Sciatic nerve (tissue), 2 donors: ENCODE measurements at regions not wholly inside any gene's neighbourhood (a gene's known extent, or its start where the extent isn't known, plus 50 kb on each side); places are given as distances from the start of the nearest gene placed in this dataset.
"Not testable (repeated sequence)": the region's sequence is repeated elsewhere in the genome, so short reads cannot be mapped to it uniquely, and the experiment has no call there.

ENCODE experiments used
- ATAC-seq: fragments of 200-7000 bp; cut with Tn5 transposase; one replicate; pipeline ENCODE4 v1.9.1; 2020; ENCODE audit warnings: mild to moderate bottlenecking, moderate library complexity
- DNase-seq: peaks from one replicate; pipeline ENCODE4 v3.0.0-alpha.2; 2020; ENCODE audit warnings: low spot score
- intact Hi-C: fragments of 100-400 bp; cut with DNase I; formaldehyde crosslinking; loops from one replicate; pipeline ENCODE4 v1.14.2; 2022
- donor health status: DM: no; HTN: no; CAD: no.
- donor health status: DM: no; HTN: no; CAD: no.

- intact Hi-C loops: no loop called here
- DNase-seq (no peak), ATAC-seq (no peak)
These were observed 228.2 kb downstream of the OPA1 start for GRCh38 chr3:193821151-193821668.

GRCh38 chr3:193822492-193823212 lies 229.6 kb downstream of the OPA1 start:
- intact Hi-C loops: no loop called here
- no peak for ATAC-seq

GRCh38 chr3:193823213-193823605 lies 230.2 kb downstream of the OPA1 start:
- DNase-seq, intact Hi-C loops, ATAC-seq: not testable (repeated sequence)

More at GRCh38 chr3:193822492-193823212, 229.6 kb downstream of the OPA1 start:
- DNase-seq: no peak

GRCh38 chr3:193824365-193824764 lies 231.4 kb downstream of the OPA1 start:
- DNase-seq (no peak), ATAC-seq (no peak)
- intact Hi-C loops: no loop called here

- intact Hi-C loops: no loop called here
- DNase-seq (no peak), ATAC-seq (peak; percentile 31)
These were observed 232.6 kb downstream of the OPA1 start for GRCh38 chr3:193825617-193826016.

- intact Hi-C loops: no loop called here
- DNase-seq (no peak), ATAC-seq (peak; percentile 72)
These were observed 233.3 kb downstream of the OPA1 start for GRCh38 chr3:193826159-193826795.

GRCh38 chr3:193827040-193827669 lies 234.1 kb downstream of the OPA1 start:
- no peak for ATAC-seq
- intact Hi-C loops: no loop called here
- DNase-seq: no peak

GRCh38 chr3:193827871-193828270 lies 234.9 kb downstream of the OPA1 start:
- ATAC-seq: no peak
- intact Hi-C loops: no loop called here
- no peak for DNase-seq

GRCh38 chr3:193828477-193828876 lies 235.5 kb downstream of the OPA1 start:
- intact Hi-C loops: no loop called here
- DNase-seq (no peak), ATAC-seq (no peak)

- intact Hi-C loops: no loop called here
- ATAC-seq (no peak), DNase-seq (no peak)
These were observed 236.8 kb downstream of the OPA1 start for GRCh38 chr3:193829781-193830180.

- DNase-seq (no peak), ATAC-seq (no peak)
- intact Hi-C loops: no loop called here
These were observed 237.8 kb downstream of the OPA1 start for GRCh38 chr3:193830791-193831191.

GRCh38 chr3:193831495-193832455 lies 238.8 kb downstream of the OPA1 start:
- no peak for DNase-seq
- intact Hi-C loops: no loop called here
- peak; percentile 50 for ATAC-seq

- ATAC-seq (no peak), DNase-seq (no peak)
- intact Hi-C loops: no loop called here
These were observed 239.9 kb downstream of the OPA1 start for GRCh38 chr3:193832833-193833413.

GRCh38 chr3:193833592-193833991 lies 240.6 kb downstream of the OPA1 start:
- DNase-seq: no peak
- ATAC-seq: no peak
- intact Hi-C loops: no loop called here

GRCh38 chr3:193835414-193835813 lies 242.4 kb downstream of the OPA1 start:
- no peak for DNase-seq
- intact Hi-C loops: no loop called here
- ATAC-seq: no peak

GRCh38 chr3:193836511-193836910 lies 243.5 kb downstream of the OPA1 start:
- DNase-seq (no peak), ATAC-seq (no peak)
- intact Hi-C loops: no loop called here

- DNase-seq (no peak), ATAC-seq (no peak)
- intact Hi-C loops: no loop called here
These were observed 243.9 kb downstream of the OPA1 start for GRCh38 chr3:193836918-193837317.

- intact Hi-C loops: no loop called here
- no peak for DNase-seq
- no peak for ATAC-seq
These were observed 244.4 kb downstream of the OPA1 start for GRCh38 chr3:193837347-193837827.
